AG04450 (cell line): ENCODE measurements at regions not wholly inside any gene's neighbourhood (a gene's known extent, or its start where the extent isn't known, plus 50 kb on each side); places are given as distances from the start of the nearest gene placed in this dataset.

ENCODE experiments used
- CTCF ChIA-PET: fragments of 300-600, 350-600 bp; formaldehyde crosslinking; extraction: SDS; loops from one replicate; lab custom pipeline; 2022; ENCODE audit warnings: antibody characterized with exemption, inconsistent platforms; lab: Charles Lee
- POLR2A ChIA-PET: fragments of 350-600 bp; formaldehyde crosslinking; extraction: SDS; loops from one replicate; lab custom pipeline; 2021; ENCODE audit warnings: antibody characterized with exemption, inconsistent platforms; lab: Yijun Ruan, JAX
- DNase-seq: peaks from one replicate; pipeline ENCODE4 v3.0.0-alpha.2; 2011; ENCODE audit warnings: low read depth, low spot score
- H3K27ac ChIP-seq: one replicate; pipeline ENCODE4 v1.5.1; 2012; ENCODE audit warnings: low read depth, low read length, control low read depth
- H3K27me3 ChIP-seq: one replicate; pipeline ENCODE4 v1.6.0; 2012; ENCODE audit warnings: low read length; ENCODE audit not compliant: control insufficient read depth, insufficient read depth
- H3K4me3 ChIP-seq: 2 replicates; pipeline ENCODE4 v1.5.1; 2011; ENCODE audit warnings: mild to moderate bottlenecking, low read depth, low read length, control low read depth
- H3K9me3 ChIP-seq: 2 replicates; pipeline ENCODE4 v1.5.1; 2012; ENCODE audit warnings: low read length; ENCODE audit not compliant: control insufficient read depth, insufficient read depth
- CTCF ChIP-seq: IDR thresholded peaks from 2 replicates; pipeline ENCODE4 v1.5.1; 2011; ENCODE audit warnings: low read depth, low read length, control low read depth, inconsistent platforms

GRCh38 chr2:235139956-235140800, 188.4 kb downstream of the SH3BP4 start:
- Histone ChIP-seq H3K27me3 (peaks cover 23% of the 10 kb centered on the region), H3K27ac (no peak overlapping the region), H3K9me3 (no peaks in the 10 kb centered on the region), H3K4me3 (no peak overlapping the region)
- DNase-seq, result no peak
- ChIA-PET POLR2A (interaction anchor here (0.5 to 0.6 kb wide), 2 partner anchors 503 to 590 kb away, joined by 4 to 8 read pairs; no protein-coding TSS in a partner anchor), CTCF (interaction anchor here (1.0 to 1.4 kb wide), 3 partner anchors 454 to 606 kb away, joined by 3 to 4 read pairs (median 3); no protein-coding TSS in a partner anchor)
- TF ChIP-seq CTCF, result no peak

- no peak for TF ChIP-seq CTCF
- no peaks in the 10 kb centered on the region for H3K9me3 ChIP-seq
- POLR2A ChIA-PET, result interaction anchor here (0.5 to 0.6 kb wide), 2 partner anchors 503 to 590 kb away, joined by 4 to 8 read pairs; no protein-coding TSS in a partner anchor
These were observed 188.9 kb downstream of the SH3BP4 start for GRCh38 chr2:235140801-235141081.

GRCh38 chr2:235141411-235142128, 189.8 kb downstream of the SH3BP4 start:
- ChIA-PET POLR2A (no interaction called here), CTCF (interaction anchor here (1.5 to 2.2 kb wide), 2 partner anchors 25 to 604 kb away, joined by 3 to 7 read pairs; no protein-coding TSS in a partner anchor)
- TF ChIP-seq CTCF, result no peak
- H3K4me3 ChIP-seq, result no peak overlapping the region
- H3K27ac ChIP-seq, result no peak overlapping the region
- no peak for DNase-seq
- H3K27me3 ChIP-seq, result peaks cover 29% of the 10 kb centered on the region
- no peaks in the 10 kb centered on the region for H3K9me3 ChIP-seq

More at GRCh38 chr2:235140801-235141081, 188.9 kb downstream of the SH3BP4 start:
- Histone ChIP-seq H3K4me3 (no peak overlapping the region), H3K27me3 (peaks cover 23% of the 10 kb centered on the region), H3K27ac (no peak overlapping the region)
- CTCF ChIA-PET, result interaction anchor here (1.0 to 1.4 kb wide), 3 partner anchors 453 to 606 kb away, joined by 3 to 4 read pairs (median 3); no protein-coding TSS in a partner anchor
- no peak for DNase-seq

GRCh38 chr2:235142601-235143000, 190.8 kb downstream of the SH3BP4 start:
- H3K9me3 ChIP-seq, result no peaks in the 10 kb centered on the region
- peaks cover 36% of the 10 kb centered on the region for H3K27me3 ChIP-seq
- ChIA-PET POLR2A (interaction anchor here (0.6 to 0.7 kb wide), 2 partner anchors 201 to 608 kb away, joined by 5 read pairs; no protein-coding TSS in a partner anchor), CTCF (interaction anchor here (0.6 to 2.2 kb wide), 6 partner anchors 11 to 616 kb away, joined by 3 to 7 read pairs (median 4); no protein-coding TSS in a partner anchor)
- no peak overlapping the region for H3K27ac ChIP-seq
- H3K4me3 ChIP-seq, result no peak overlapping the region
- no peak for TF ChIP-seq CTCF
- no peak for DNase-seq
